BE2C (cell line): ENCODE measurements at regions not wholly inside any gene's neighbourhood (a gene's known extent, or its start where the extent isn't known, plus 50 kb on each side); places are given as distances from the start of the nearest gene placed in this dataset.
A peak's percentile ranks its signal among the peaks of the same experiment; 100 is the strongest.

Source experiments
- DNase-seq: peaks from one replicate; pipeline ENCODE4 v3.0.0-alpha.2; 2020
- H3K27me3 ChIP-seq: fragments of 250-450 bp; sonication (Bioruptor Pico); 2 replicates; pipeline ENCODE4 v1.5.1; 2020; ENCODE audit warnings: mild to moderate bottlenecking
- H3K36me3 ChIP-seq: fragments of 250-450 bp; sonication (Bioruptor Pico); 2 replicates; pipeline ENCODE4 v1.5.1; 2020; ENCODE audit warnings: mild to moderate bottlenecking
- H3K4me1 ChIP-seq: fragments of 250-450 bp; sonication (Bioruptor Pico); 2 replicates; pipeline ENCODE4 v1.5.1; 2020
- H3K4me3 ChIP-seq: 2 replicates; pipeline ENCODE4 v1.5.1; 2011; ENCODE audit warnings: low read depth, low read length
- H3K9me3 ChIP-seq: fragments of 250-450 bp; sonication (Bioruptor Pico); 2 replicates; pipeline ENCODE4 v1.5.1; 2020
- CTCF ChIP-seq: IDR thresholded peaks from 2 replicates; pipeline ENCODE4 v1.5.1; 2012; ENCODE audit warnings: mild to moderate bottlenecking, low read depth, low read length

- no peak for DNase-seq
- H3K36me3 ChIP-seq = no peaks in the 10 kb centered on the region
- no peaks in the 10 kb centered on the region for H3K4me1 ChIP-seq
- no peaks in the 10 kb centered on the region for H3K9me3 ChIP-seq
- no peaks in the 10 kb centered on the region; the same call in none of the 2 replicates for H3K27me3 ChIP-seq
- TF ChIP-seq CTCF = no peak
- H3K4me3 ChIP-seq = no peak overlapping the region
These were observed 142.6 kb upstream of the THBS1 start for GRCh38 chr15:39438260-39438659.

- no peak for DNase-seq
These were observed 141.9 kb upstream of the THBS1 start for GRCh38 chr15:39438799-39439592.

GRCh38 chr15:39442898-39443297 lies 138.0 kb upstream of the THBS1 start:
- no peaks in the 10 kb centered on the region for H3K9me3 ChIP-seq
- no peaks in the 10 kb centered on the region for H3K36me3 ChIP-seq
- H3K27me3 ChIP-seq = no peaks in the 10 kb centered on the region; the same call in none of the 2 replicates
- H3K4me3 ChIP-seq = no peak overlapping the region
- no peak for DNase-seq
- no peaks in the 10 kb centered on the region for H3K4me1 ChIP-seq
- no peak for TF ChIP-seq CTCF

More at GRCh38 chr15:39438799-39439592, 141.9 kb upstream of the THBS1 start:
- H3K36me3 ChIP-seq = no peaks in the 10 kb centered on the region
- H3K4me1 ChIP-seq = no peaks in the 10 kb centered on the region
- H3K27me3 ChIP-seq = no peaks in the 10 kb centered on the region; the same call in none of the 2 replicates
- no peaks in the 10 kb centered on the region for H3K9me3 ChIP-seq
- peak; percentile 5; the same call in 1 of the 2 replicates for TF ChIP-seq CTCF
- H3K4me3 ChIP-seq = no peak overlapping the region

GRCh38 chr15:39443659-39444219 lies 137.1 kb upstream of the THBS1 start:
- DNase-seq = no peak
- Histone ChIP-seq H3K27me3 (no peaks in the 10 kb centered on the region; the same call in none of the 2 replicates), H3K4me1 (no peaks in the 10 kb centered on the region), H3K36me3 (no peaks in the 10 kb centered on the region), H3K4me3 (no peak overlapping the region), H3K9me3 (no peaks in the 10 kb centered on the region)
- TF ChIP-seq CTCF = no peak

GRCh38 chr15:39444735-39445470 lies 136.0 kb upstream of the THBS1 start:
- TF ChIP-seq CTCF = no peak
- no peak overlapping the region for H3K4me3 ChIP-seq
- no peaks in the 10 kb centered on the region for H3K36me3 ChIP-seq
- H3K27me3 ChIP-seq = no peaks in the 10 kb centered on the region; the same call in none of the 2 replicates
- DNase-seq = no peak
- H3K4me1 ChIP-seq = no peaks in the 10 kb centered on the region
- no peaks in the 10 kb centered on the region for H3K9me3 ChIP-seq

- no peaks in the 10 kb centered on the region for H3K4me1 ChIP-seq
- DNase-seq = no peak
- H3K36me3 ChIP-seq = no peaks in the 10 kb centered on the region
- no peak overlapping the region for H3K4me3 ChIP-seq
- no peak for TF ChIP-seq CTCF
- no peaks in the 10 kb centered on the region; the same call in 1 of the 2 replicates for H3K9me3 ChIP-seq
- no peaks in the 10 kb centered on the region; the same call in none of the 2 replicates for H3K27me3 ChIP-seq
These were observed 134.9 kb upstream of the THBS1 start for GRCh38 chr15:39445931-39446330.
